T-helper 22 cell (primary cell): ENCODE measurements at regions not wholly inside any gene's neighbourhood (a gene's known extent, or its start where the extent isn't known, plus 50 kb on each side); places are given as distances from the start of the nearest gene placed in this dataset.
"Not testable (repeated sequence)": the region's sequence is repeated elsewhere in the genome, so short reads cannot be mapped to it uniquely, and the experiment has no call there.

ENCODE experiments used
- DNase-seq: peaks from one replicate; pipeline ENCODE4 v3.0.0-alpha.2; 2020; ENCODE audit warnings: low read depth

GRCh38 chr6:43998592-43999243, 128.5 kb downstream of the MRPL14 start:
- not testable (repeated sequence) for DNase-seq

- not testable (repeated sequence) for DNase-seq
Measured at GRCh38 chr6:43997990-43998585, 129.2 kb downstream of the MRPL14 start.

GRCh38 chr6:43997345-43997677, 129.9 kb downstream of the MRPL14 start:
- no peak for DNase-seq

- no peak for DNase-seq
Measured at GRCh38 chr6:43996618-43997344, 130.5 kb downstream of the MRPL14 start.

GRCh38 chr6:43995137-43995536, 132.1 kb downstream of the MRPL14 start:
- DNase-seq, result no peak

- DNase-seq, result no peak
Measured at GRCh38 chr6:43993881-43994523, 133.2 kb downstream of the MRPL14 start.

- DNase-seq, result no peak
Measured at GRCh38 chr6:43992783-43993644, 134.2 kb downstream of the MRPL14 start.

- no peak for DNase-seq
Measured at GRCh38 chr6:43992126-43992663, 135.1 kb downstream of the MRPL14 start.

GRCh38 chr6:43990627-43991619, 136.3 kb downstream of the MRPL14 start:
- no peak for DNase-seq

- DNase-seq, result no peak
Measured at GRCh38 chr6:43990275-43990626, 137.0 kb downstream of the MRPL14 start.

- no peak for DNase-seq
Measured at GRCh38 chr6:43989581-43990146, 137.6 kb downstream of the MRPL14 start.

GRCh38 chr6:43988801-43989200, 138.5 kb downstream of the MRPL14 start:
- no peak for DNase-seq

- no peak for DNase-seq
Measured at GRCh38 chr6:43987838-43988439, 139.3 kb downstream of the MRPL14 start.

GRCh38 chr6:43986177-43986825, 141.0 kb downstream of the MRPL14 start:
- no peak for DNase-seq

GRCh38 chr6:43985329-43985728, 141.9 kb downstream of the MRPL14 start:
- no peak for DNase-seq

GRCh38 chr6:43984442-43985321, 142.6 kb downstream of the MRPL14 start:
- no peak for DNase-seq

- no peak for DNase-seq
Measured at GRCh38 chr6:43983632-43984031, 143.6 kb downstream of the MRPL14 start.

GRCh38 chr6:43983191-43983590, 144.1 kb downstream of the MRPL14 start:
- no peak for DNase-seq
